ENCODE measurements at regions not wholly inside any gene's neighbourhood (a gene's known extent, or its start where the extent isn't known, plus 50 kb on each side); places are given as distances from the start of the nearest gene placed in this dataset.

DNA sequence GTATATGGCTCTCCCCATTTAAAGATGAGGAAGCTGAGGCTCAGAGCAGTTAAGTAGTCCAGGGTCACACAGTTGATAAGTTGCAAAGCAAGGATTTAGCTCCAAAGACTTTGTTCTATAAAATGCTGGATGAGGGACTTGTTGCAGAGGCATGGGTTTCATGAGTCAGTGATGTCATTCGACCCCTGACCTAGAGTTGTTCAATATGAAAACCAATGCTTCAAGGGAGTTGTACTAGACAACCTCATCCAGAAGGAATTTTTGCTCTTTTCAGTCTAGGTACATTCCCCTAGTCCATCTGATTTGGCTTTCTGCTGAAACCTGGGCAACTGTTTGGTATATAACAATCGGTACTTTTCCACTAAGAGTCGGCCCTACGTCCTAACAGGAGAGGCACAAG is 550.4 kb downstream of the EBF1 start:
- DNase-seq = no peak

DNA sequence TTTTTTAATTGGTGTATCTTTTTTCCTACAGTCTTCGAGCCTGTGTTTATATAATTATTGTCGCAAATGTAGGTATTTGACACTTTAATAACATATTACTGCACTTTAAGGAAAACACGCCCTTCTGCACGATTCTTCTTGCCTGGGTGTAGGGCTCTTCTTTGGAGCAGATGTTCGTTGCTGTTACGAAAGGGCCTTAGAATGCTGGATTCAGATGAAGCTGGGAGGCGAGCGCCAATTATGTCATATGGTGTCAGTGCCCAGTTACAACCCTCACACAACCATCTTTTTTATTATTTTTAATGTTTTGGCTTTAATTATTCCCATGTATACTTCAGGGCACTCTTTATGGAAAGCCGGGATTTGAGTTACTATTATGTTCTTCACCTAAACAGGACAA is 553.0 kb downstream of the EBF1 start:
- DNase-seq = no peak

DNA sequence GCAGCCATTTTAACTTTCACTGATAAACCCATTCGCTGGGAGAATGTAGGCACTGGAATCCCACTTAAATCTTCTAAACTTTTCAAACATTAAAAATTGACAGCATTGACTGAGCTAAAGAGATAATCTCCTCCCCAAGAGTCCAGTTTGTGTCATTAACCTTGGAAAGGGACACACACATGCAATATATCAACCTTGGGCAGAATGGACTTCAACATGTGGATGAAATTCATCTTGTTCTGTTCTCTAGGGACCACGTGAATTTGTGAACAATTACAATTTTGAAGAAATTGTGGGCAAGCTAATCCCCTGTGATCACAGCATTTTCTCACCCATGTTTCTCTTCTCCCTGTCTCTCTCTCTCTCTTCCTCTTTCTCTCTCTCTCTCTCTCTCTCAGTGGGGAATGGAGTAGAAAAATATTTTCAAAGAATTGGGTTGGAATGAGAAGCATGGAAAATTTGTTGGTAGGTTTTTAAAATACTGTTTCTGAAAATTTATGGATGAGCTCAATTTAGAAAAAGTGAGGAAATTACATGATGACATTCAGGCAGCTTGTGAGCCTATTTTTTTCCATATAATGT is 553.7 kb downstream of the EBF1 start:
- DNase-seq = no peak

DNA sequence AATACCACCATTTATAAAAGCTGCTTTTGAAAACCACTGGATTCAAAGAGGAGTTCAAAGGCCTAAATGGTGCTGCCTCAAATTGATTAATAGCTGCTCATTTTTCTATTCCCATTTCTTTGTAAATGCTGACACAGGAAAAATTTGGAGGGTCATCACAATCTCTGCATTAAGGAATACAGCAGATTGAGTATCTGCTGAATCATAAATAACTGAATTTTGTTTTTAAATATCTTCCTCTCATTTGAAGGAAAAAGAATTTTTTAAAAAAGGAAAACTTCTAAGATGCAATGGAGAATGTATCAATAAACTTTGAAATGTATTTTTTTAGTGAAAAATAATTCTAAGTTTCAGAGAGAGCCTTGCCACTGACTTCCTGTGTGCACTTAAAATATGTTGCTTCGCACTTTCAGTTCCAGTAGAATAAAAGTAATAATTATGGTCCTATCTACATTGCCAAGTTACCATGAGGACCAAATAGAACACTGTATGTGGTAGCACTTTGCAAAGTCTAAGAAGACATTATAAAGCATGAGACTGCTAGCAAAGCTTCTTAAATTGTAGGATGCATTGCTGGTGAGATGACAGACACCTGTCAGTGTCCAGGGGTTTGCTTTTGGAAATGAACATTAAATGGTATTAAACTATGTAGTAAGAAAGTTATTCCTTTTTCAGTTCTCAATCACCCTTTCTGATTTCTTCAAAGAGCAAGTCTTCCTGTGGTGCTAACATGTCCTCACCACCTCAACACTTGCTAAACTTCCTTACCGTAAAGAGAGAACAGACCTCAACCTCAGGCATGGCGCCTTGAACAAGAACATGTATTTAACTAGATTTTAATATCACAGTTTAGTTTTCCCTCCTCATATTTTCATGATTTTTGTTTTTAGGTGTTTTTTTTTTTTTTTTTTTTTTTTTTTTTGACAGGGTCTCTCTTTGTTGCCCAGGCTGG is 555.1 kb downstream of the EBF1 start:
- no peak for DNase-seq

DNA sequence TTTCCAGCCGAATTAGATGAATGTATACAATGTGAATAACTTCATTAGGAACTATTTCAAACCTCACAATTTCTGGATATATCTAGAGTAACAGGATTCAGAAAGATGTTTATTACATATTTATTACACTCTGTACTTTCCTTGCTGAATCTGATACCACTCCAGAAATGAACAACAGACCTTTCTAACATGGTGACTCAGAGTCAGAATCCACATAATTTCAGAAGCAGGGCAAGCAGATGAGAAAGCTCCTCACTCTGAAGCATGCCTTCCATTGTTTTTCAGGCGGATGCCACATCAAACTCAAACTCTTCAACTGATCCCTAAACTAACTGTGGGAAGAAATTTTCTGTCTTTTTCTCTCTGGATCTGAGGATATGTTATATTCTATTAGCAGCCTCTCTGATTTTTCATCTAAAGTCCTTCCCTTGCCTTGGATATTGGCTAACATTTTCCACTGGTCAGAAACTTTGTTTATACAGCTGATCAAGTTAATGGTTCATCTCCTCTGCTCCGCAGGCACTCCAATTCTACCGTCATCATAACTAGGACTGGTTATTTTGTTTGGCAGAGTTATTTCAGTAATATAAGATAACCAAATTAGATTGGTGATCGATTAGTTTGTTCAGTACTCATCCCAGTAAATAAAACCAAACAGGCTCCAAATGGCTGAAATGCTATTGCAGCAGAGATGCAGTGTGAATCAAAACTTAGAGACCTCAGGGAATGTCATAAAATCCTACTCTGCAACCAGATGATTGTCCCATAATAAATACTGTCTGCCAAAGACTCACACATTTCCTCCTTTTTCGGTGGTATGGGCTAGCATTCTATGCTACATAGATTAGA is 556.0 kb downstream of the EBF1 start:
- DNase-seq = peak; percentile 49

DNA sequence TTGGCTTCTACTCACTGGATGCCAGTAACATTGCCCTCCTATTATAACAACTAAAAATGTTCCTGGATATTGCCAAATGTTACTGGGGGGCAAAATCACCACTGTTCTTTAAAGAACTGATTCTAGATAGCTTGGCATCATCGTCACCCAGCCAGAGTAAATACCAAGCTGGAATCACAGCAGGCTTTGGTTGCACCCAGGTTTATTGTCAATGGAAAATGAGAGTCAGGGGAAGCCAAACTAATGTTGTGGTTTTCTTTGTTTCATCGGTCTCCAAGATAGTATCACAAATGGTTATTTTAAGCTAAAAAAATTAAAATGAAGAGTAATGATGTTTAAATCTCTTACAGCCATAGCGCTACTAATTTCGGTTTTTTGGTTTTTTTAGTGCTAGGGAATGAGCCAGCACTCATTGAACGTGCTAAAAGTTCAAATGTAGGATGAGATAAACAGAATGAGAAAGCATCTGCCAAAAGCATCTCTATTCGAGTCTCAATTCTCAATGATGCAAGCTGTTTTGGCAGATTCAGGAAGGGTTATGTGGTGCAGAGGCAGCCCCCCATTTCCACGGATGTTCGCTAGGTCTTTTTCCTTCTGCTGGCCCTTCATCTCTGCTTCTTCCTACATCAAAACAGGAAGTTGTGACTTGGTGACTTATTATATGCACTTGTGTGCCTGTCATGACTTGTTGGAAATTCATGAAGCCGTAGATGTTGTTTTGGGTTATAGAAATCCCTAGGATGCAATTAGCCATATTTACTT is 558.0 kb downstream of the EBF1 start:
- no peak for DNase-seq

DNA sequence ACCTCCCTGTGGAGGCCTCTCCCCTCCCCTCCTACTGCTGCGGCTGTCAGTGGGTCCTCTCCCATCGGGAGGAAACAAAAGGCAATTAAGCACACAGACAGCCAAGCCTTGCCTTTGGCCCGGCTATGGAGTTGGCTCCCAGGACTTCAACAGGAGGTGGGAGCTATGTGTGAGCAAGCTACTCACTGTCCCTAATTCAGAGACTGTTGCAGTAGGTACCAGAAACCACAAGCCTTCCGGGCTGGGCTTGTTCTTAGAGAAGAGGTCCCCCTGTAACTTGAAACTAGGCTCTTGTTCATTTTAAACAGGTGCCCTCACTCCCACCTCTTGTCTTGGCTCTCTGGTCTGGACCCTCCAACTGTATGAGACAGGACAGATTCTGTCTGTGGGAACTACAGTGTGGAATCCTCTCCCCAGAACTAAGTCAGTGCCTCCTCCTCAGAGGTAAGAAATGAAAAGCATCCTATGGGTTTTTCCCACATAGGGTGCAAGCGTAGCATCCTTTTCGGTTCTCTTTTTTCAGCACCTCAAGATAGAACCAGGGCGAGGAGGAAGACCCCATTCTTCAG is 561.1 kb downstream of the EBF1 start:
- DNase-seq = no peak

DNA sequence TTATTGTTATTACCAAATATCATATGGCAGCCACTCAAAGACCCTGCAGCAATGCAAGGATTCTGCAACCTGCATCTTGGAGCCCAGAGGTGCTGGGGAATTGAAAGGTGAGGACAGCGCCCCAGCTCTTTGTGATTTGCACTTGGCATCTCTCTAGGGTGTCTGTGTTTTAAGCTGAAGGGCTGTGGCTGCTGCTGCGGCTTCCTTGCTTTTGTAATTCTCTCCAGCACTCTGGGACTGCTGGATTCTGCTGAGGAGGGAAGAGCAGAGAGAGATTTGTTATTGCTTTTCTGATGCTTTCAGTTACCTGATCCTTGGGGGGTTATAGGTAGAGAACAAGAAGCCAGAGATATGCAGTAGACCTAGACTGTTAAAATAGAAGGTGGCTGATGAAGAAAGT is 562.4 kb downstream of the EBF1 start:
- no peak for DNase-seq

DNA sequence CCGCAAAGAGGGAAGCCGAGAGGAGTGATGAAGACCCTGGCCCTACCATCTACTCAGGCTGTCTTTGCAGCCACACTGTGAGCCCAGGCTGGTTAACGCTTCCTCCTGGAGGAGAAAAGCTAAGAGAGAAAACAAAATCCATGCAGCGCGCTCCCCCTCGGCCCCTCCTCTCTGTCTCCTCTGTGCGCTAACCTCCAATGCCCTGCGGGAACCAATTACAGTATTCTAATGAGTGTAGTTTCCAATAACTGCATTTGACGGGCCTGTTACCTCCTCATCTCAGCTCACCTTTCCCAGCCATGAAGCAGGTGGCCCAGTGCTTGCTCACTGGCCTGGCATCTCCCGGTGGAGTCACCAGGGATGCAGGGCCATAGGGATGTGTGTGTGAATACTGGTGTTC is 565.5 kb downstream of the EBF1 start:
- no peak for DNase-seq

DNA sequence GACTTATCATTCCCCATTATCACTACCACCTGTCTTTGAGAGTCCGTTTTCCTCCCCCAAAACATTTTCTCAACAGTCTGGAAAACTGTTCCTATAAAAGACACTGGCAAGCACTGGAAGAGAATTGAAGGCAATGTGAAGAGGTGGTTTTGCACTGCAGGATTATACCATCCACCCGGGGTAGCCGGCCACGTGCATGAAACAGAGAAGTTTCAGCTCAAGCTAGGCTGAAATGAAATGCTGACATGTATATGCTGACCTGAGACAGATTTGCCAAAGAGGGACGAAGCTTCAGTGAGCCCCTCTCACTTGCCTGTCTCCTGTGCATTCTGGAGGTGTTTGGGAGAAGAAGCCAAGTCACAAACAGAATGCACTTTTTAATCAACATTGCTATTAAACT is 567.0 kb downstream of the EBF1 start:
- no peak for DNase-seq

DNA sequence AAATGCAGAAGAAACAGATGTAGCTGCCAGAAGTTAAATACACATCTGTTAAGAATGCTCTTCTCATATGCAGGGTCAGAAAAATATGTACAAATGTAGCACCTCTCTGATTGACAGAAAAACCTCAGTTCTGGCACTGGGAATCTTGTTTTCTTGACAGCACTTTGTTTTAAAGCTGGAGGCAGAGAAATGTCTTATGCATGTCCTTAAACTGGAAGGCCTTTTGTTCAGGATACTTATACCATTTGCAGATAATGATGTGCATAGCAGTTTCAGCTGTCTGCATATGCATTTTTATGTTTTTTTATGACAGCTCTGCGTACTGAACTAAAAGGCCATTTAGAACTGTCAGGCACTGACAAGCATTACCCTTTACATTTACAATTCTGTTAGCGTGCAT is 567.9 kb downstream of the EBF1 start:
- no peak for DNase-seq

DNA sequence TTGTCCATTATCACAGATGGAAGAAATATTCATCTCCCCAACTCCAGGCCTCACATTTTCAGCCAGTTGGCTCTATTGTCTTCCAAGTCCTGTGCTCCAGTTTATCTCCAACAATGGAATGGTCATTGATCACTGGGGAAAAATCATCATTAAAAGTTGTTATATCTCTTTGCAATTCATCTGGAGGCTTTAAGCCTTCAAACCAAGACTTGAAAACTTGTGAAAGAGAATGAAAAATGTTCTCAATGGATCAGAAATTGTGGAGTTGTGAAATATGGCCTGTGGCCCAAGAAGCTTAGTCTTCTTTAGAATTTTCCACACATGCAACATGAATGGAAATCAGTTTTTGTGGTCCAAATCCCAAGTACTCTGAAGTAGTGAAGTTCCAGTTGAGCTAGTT is 569.6 kb downstream of the EBF1 start:
- no peak for DNase-seq

DNA sequence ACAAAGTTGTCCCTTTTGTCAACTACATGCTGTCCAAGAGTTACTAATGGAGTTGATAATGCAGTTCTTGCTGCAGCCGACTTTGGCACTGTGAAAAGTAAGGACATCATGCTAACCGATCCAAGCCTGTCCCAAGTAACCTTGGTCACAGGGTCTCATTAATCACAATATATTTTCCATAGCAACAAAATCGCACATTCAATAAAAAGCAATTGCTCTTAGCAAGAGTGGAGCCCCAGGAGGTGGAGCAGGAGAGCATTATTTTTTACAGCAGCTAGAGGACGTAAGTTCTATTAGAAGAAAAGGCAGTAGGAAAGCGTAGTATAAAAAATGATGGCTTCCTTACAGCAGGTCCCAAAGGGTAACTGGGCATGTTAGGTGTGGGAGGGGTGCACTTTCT is 570.3 kb downstream of the EBF1 start:
- DNase-seq = no peak

DNA sequence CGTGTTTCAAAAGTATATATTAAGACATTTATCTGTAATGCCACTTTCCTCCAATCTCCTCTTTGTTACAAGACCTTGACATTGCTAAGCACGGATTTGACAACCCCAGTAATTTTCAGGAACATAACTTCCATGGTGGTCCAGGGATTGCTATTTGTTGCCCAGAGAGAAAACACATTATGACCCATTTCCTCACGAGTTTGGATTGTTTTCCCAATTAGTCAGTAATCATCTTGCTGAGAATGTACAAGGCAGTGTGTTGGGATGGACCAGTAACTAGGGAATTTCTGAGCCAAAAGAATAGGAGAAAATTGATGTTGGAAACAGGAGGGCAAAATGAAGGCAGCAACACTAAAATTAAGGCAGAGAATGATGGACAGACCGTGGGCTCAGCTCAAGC is 574.1 kb downstream of the EBF1 start:
- no peak for DNase-seq

DNA sequence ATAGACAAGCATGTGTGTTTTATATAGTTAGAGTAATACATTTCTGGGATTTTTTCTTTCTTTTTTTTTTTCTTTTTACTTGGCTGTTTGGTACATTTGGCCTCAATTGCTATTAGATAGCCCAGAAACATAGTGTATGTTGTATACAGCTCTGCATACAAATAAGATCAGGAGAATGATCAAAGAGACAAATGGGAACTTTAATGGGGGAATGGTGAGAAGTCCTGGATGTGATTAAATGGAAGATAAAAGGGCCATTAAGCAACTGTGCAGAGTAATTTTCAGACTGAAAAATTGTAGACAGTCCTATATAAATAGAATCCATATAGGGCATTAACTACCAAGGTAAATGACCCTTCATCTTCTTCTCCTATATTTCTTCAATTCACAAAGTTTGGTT is 575.6 kb downstream of the EBF1 start:
- DNase-seq = no peak

DNA sequence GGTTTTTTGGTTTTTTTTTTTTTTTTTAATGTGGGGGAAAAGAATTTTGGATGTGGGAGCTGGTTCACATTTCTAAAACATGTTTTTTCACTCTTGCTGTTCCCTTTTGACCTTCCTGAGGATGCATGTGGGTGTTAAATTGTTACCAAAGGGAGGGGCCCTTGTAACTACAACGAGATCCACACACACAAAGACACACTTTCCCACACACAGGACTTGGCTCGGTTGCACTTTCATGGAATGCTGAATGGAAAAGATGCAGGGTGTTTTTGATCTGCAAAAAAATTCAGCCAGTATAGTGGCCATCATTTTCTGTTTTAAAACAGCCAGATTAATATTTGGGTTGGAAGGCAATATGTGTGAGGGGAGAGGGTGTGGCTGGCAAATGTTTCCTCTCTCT is 576.9 kb downstream of the EBF1 start:
- no peak for DNase-seq

DNA sequence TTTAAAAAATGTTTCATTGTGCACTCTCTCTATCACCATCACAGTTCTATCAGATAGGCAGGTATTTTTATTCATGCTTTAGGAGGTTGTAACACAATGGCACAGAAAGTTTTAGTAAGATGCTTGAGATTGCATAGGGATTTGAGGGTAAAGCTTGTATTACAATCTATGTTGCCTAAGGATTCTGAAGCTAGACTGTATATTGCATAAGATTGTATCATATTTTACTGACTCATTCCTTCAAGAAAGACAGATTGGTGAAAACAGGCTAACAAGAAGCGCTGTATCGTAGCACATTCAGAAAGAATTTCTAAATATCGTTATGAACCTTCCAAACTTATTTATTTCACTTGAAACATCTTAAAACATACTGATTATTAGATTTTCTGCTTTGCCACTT is 577.7 kb downstream of the EBF1 start:
- no peak for DNase-seq

DNA sequence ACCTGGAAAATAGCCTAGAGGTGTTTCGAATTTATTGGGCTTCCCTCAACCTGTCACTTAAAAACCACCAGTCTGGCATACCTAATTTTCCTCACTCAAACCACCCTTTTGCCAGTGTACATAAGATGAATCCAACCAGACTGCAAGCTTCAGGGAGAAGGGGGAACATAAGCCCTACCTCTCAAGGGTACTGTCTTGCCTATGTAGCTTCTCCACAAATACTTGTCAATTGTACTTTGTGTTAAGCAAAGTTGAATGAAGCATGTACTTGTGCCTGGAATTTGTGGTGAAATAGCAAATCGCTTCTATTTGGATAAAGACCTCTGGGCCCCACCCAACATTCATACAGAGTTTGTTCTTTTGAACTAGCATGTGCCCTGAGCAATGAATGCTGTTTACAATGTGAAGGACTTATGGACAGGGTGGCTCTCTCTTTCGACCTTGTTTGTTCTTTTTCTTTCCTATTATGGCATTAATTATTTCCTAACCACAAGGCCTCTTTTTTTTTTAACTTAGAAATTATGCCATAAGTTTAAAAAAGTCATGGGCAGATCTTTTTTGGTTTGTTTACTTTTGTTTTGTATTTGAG is 580.2 kb downstream of the EBF1 start:
- DNase-seq = no peak

DNA sequence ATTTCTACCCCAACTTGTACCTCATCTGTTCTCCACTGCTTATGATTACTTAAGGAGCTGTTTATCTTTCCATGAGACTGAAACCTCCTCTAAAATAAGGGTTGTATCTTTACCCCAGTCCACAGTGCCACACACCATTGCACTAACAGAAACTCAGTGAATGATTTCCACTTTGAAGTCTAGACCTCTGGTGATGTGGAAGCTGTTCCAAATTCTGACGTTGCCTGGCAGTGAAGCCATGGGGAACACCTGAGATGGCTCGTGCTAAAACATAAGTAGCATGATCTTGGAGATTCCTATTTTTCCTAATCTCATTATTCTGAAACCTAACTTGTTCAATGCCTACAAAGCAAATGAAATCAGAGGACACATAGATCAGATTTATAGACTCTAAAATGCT is 583.2 kb downstream of the EBF1 start:
- no peak for DNase-seq

DNA sequence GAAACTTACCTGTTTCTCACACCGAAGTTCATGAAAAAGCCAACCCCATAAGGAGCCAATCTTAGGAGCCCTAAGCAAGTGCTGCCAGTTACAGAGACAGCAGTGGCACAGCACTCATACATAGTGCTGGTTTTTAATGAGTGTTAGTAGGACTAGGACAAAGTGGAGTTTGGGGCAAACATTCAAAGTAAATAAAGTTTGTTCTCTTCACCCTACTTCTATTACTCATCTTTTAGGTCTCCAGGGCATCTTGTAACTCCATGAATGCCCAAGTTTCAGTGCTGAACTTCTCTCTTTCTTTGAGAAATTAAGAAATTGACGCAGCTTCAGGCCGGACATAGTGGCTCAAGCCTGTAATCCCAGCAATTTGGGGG is 584.7 kb downstream of the EBF1 start:
- no peak for DNase-seq

DNA sequence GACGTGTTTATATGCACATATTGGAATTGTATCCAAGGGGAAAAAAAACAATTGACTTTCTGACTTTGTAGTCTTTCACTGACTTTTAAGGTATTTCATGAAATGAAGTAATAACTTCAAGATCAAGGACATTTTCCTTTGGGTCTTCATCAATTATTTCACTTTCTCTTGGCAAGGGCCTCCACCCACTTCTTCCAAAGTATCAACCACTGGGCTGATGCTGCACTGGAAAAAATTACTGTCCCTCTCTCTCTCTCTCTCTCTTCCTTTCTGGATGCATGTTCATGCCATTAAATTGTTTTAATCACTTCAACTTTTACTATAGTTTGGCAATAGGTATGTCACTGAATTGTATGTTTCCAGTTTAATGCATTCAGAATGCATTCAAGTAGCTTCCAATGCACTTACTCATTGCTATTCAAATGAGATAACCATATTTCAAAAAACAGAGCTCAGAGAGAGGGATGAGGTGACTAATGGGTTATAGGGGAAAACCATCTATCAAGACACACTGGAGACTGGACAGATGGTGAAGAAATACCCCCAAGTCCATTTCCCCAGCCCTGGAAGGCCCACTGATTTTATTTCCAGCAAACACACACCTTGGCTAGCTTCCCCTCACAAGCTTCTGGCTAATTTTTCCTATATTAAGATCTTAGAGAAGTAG is 585.3 kb downstream of the EBF1 start:
- DNase-seq = peak; percentile 31

Data from kidney glomerular epithelial cell (primary cell).